Inferior parietal cortex (tissue), 1 donor: ENCODE measurements at regions not wholly inside any gene's neighbourhood (a gene's known extent, or its start where the extent isn't known, plus 50 kb on each side); places are given as distances from the start of the nearest gene placed in this dataset.
"Not testable (repeated sequence)": the region's sequence is repeated elsewhere in the genome, so short reads cannot be mapped to it uniquely, and the experiment has no call there.

ENCODE experiments used
- DNase-seq: peaks from one replicate; pipeline ENCODE4 v3.0.0-alpha.2; 2016; ENCODE audit errors: extremely low spot score

DNA sequence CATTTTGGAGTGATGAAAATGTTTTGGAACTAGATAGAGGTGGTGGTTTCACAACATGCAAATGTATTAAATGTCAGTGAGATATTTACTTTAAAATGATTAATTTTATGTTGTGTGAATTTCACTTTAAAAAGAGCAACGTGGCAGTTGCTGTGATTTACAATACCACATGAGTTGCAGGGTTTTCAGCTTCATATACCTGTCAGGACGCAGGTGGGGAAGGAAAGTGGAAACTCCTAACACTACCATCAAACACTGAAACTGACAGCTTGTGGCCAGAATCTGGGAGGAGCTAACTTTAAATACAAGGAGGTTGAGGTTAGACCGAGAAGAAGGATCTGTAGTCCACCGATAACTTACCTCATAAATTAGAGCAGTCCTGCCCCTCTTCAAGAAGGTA lies 168.9 kb upstream of the TMEM72 start:
- DNase-seq, result no peak

DNA sequence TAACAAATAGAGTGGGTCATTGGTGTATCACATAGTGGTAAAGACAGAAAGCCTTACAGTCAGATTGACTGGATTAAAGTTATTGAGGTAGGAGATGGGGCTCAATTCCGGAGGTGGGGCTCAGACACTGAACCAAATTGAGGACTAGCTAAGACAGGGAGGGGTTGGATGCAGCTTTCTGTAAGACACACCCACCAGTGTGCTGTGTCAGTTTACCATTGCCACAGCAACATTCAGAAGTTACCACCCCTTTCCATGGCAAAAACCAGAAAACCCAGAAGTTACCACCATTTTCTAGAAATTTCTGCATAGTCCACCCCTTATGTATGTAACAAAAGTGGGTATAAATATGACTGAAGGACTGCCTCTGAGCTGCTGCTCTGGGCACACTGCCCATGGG lies 167.6 kb upstream of the TMEM72 start:
- no peak for DNase-seq

DNA sequence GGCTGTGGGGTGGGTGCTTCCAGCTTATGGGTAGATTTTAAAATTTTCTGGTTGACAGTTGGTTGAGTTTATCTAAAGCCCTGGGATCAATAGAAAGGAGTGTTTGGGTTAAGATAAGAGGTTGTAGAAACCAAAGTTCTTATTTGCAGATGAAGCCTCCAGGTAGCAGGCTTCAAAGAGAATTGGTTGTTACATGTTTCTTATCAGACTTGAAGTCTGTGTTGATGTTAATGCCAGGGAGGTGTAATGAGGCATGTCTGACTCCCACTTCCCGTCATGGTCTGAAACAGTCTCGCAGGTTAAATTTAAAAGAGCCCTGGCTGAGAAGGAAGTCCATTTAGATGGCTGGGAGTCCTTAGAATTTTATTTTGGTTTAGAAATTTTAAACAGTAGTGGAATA lies 165.2 kb upstream of the TMEM72 start:
- no peak for DNase-seq

DNA sequence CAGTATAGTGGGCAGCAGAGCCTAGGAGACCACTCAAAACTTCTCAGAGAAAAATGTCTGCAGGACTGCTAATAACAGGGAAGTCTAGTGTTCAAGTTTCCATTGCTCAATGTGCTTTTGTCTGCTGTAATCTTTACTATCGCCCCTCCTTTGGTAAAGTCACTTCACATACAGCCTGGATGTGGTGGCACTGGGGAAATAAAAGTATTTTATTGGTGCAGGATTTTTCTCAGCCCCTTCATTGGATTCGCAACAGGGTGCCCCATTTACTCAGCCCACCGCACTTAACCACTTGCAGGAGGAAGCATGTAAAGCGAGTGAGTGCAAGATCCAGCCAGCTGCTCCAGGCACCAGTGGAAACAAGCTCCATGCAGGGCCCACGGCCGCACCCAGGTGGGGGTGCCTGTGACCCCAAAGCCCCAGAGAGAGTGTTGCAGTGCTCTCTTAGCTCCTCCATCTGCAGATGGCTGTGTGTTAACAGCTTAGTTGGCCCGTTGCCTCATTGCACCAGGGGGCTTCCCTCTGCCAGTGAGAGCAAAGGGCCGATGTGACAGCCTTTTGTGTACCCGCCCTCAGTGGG lies 163.5 kb upstream of the TMEM72 start:
- DNase-seq, result no peak

DNA sequence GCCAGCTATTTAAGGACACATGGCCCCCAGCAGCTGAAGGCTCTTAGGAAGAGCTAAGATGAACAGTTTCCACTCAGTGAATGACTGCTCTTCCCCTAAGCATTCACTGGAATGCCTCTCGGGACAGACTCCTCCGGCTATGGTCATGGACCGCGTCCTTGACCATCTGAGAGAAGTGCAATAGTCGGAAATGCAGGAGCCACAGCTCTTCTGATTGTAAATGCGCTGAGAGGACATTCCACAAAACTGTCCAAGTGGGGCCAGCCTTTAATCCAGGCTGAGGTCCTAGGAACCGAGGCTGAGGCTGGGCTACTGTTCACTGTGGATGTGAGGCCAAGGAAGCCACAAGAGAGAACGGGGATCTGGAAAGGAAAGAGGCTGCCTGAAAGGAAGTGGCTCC lies 162.0 kb upstream of the TMEM72 start:
- no peak for DNase-seq

DNA sequence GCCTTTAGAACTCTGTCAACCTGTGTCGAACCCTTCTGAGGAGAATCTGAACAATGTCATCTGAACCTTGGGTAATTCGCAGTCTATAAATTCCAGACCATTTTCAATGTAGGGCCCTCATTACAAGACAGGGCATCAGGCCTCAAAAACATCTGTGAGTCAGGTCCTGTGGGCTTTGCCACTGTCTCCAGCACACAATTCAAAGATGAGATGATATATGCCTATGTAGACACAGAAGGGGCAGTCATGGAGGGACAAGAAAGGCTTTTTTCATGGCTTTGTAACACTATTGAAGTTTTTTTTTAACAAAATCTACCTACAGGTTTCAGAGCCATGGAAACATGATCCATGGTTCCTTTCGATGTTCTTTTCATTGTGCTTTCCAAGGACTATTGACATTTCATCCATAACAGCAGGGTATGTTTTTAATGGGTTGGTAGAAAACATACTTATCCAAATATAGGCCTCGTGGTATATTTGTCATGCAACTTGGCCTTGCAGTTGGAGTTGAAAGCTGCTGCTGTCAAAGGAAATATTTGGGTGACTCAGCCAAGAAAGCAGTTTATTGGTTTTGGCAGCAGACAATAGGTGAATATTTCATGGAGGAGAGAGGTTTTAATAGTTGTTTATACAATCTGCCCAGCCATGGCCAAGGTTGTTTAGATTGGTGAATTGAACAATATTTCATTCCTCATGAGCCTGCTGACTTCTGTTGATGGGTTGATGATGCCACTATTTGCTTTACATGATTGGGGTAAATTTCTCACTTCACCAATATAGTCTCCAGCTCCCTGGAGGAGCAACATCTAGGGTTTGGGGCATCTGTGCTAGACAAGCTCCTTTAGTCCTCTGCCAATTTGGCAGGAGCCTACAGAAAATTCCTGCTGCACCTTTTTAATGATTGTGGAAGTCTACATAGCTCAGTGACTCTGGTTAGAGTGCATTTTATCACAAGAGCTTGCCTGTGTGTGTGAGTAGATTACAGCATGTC lies 158.4 kb upstream of the TMEM72 start:
- no peak for DNase-seq

DNA sequence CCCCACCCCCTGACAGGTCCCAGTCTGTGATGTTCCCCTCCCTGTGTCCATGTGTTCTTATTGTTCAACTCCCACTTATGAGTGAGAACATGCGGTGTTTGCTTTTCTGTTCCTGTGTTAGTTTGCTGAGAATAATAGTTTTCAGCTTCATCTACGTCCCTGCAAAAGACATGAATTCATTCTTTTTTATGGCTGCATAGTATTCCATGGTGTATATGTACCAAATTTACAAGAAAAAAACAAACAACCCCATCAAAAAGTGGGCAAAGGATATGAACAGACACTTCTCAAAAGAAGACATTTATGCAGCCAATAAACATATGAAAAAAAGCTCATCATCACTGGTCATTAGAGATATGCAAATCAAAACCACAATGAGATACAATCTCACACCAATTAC lies 156.8 kb upstream of the TMEM72 start:
- DNase-seq, result not testable (repeated sequence)

DNA sequence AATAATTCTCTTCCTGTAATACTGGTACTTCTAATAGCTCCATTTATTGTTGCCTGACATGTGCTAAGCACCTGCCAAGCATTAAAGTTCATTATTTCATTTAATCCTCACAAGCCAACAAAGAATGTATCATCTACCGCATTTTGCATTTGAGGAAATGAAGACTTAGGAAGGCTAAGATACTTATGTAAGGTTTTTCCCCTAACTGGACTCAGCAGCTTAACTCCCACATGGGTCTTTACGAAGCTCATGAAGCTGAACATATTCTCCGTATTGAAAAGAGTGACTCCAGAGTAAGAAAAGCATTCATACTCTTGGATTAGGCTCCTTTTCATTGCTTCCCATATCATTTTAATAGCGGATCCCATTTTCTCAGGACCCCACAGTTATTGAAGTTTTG lies 155.7 kb upstream of the TMEM72 start:
- DNase-seq, result no peak

DNA sequence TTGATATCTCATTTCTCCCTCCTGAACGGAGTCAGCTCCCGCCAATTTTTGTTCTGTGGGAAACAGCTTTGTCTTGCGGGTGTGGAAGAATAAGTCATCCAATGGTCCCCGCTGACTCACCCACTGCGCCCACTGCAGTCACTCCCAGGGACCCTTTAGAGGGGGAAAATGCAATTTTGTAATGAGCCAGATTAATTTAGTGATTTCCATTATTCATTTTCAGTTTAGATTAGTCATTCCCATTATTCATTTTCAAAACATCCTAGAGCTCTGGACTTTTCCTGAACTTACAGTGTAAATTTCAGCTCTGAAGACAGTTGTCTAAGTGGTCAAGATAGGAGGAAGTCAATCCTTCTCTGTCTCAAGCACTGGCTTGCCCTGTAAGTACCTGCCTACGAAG lies 154.9 kb upstream of the TMEM72 start:
- DNase-seq, result no peak

DNA sequence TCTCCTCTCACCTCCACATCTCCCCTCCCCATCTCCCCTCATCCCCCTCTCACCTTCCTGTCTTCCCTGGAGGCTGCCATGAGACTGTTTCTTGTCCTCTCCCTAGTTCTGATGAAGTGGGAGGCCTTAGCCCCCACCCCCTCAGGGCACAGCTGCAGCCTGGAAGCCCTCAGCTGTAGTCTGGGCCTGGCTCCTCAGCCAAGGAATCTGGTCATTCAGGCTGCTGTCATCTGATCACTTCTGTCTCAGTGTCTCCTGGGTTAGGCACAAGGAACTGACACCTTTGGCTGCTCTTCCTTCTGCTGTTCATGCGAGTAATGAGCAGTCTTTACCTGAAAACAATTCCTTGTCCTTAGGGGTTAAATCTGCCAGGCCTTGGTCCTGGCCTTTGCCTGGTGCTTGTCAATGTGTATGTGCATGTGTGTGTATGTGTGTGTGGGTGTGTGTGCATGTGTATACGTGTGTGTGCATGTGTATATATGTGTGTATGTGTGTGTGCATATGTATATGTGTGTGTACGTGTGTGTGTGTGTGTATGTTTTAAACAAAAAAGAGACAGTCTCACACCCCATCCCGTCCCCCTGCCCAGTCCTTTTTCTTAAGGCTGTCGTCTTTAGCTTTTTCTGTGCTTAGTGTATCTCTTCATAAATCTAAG lies 153.5 kb upstream of the TMEM72 start:
- DNase-seq, result no peak

DNA sequence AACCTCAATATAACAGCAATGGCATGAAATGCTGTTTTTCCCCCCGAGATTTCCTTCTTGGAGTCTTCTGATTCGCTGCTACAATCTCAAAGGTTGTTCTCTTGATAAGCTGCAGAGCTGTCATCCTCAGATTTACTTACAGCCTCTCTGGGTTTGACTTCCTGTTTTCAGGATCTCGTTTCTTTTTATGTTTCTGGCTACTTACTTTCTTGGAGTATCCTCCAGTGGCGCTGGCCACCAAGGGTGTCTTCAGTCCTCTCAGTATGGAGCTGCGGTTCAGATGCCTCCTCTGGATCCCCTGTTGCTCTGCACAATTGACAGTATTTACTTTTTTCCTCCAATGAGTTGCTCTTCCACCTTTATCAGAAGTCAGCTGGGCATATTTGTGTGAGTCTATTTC lies 152.0 kb upstream of the TMEM72 start:
- DNase-seq, result no peak

DNA sequence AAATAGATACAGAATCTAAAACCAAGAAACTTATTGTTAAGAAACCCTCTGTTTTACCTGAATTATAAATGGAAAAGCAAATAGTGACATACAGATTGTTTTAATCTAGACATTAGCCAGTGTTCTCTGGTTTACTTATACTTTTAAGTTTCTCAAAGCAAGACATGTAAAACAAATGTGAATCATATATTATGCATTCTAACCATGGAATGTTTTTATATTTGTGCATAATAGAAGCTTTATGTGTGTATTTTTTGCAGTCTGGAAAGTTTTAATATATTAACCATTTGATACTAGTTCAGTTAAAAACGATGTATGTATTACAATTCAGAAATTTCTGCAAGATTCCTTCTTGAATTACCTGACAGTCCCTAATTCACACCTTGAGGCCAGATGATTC lies 150.6 kb upstream of the TMEM72 start:
- DNase-seq, result no peak

DNA sequence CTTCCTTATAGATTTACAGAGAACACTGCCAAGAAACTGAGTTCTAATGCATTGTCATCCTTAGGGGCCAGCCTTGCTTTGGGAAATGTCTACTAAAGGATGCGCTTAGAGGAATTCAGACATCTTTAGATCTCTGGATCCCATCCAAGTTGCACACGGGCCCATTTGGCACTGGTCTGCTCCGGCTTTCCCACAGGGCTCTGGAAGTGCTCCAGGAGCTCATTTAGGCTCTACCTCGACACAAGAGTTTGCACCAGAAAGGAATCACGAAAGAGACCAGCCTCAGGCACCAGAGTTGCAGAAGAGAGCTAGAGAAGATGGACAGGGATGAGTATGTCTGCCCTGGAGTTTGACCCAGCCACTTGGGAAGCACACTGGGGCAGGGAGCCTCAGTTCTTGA lies 150.1 kb upstream of the TMEM72 start:
- DNase-seq, result no peak

DNA sequence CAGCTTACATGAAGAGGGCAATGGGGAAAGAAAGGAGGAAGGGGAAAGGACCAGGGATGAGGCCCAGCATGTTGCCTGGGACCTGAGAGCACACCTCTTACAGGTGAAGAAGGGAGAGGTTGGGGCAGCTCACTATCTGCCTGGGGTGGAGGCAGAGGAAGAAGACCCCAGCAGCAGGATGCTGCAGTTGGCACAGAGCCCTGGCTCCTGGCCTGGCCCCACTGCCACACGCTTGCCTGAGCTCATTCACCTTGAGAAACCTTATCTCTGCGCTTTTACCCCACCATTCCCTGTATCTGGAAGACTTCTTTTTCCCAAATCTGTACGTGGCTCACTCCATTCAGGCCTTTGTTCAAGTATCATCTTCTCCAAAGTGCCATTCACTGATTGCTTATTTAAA lies 147.8 kb upstream of the TMEM72 start:
- DNase-seq, result no peak

DNA sequence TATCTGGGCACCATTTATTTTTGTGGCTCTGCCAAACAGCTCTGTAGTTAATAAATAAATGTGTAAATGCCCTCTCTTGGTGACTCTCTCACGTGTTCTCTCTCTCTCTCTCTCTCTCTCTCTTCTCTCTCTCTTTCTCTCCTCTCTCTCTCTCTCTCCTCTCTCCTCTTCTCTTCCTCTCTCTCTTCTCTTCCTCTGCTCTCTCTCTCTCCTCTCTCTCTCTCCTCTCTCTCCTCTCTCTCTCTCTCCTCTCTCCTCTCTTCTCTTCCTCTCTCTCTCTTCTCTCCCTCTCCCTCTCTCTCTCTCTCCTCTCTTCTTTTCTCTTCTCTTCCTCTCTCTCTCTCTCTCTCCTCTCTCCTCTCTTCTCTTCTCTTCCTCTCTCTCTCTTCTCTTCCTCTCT lies 145.8 kb upstream of the TMEM72 start:
- DNase-seq, result no peak

DNA sequence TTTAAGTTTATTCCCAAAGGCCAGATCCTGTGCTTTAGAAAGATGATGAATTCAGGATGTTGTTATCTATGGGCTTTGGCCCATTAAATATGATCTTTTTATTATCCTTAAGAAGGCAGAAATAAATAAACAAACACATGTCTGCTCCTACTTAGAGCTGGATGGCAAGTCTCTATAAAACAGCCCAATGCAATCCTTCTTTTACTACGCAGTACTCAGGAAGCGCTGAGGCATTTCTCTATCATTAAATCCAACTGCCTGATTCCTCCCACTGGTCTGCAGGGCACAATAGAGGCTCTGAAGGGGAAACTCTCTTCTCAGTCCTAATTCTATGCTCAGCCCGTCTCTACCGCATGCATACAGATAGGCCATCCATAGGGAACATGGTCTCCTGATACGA lies 144.5 kb upstream of the TMEM72 start:
- DNase-seq, result no peak

DNA sequence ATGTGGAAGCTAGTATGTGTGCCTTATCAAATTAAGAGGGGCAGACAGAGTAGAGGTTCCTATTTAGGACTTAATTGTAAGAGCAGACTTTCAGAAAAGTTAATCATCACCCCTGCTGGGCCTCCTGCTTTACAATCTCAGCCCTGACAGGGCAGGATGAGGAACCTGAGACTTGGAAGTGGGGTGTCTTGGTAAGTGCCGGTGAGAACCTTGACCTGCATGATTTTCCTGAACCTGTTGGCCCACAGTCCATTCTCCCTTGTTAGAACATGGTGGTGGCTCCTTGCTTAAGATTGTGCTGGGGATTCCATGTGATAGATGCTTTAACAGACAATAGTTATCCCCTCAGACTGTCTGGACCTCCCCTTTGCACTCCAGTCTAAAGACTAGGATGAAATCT lies 141.7 kb upstream of the TMEM72 start:
- DNase-seq, result no peak

DNA sequence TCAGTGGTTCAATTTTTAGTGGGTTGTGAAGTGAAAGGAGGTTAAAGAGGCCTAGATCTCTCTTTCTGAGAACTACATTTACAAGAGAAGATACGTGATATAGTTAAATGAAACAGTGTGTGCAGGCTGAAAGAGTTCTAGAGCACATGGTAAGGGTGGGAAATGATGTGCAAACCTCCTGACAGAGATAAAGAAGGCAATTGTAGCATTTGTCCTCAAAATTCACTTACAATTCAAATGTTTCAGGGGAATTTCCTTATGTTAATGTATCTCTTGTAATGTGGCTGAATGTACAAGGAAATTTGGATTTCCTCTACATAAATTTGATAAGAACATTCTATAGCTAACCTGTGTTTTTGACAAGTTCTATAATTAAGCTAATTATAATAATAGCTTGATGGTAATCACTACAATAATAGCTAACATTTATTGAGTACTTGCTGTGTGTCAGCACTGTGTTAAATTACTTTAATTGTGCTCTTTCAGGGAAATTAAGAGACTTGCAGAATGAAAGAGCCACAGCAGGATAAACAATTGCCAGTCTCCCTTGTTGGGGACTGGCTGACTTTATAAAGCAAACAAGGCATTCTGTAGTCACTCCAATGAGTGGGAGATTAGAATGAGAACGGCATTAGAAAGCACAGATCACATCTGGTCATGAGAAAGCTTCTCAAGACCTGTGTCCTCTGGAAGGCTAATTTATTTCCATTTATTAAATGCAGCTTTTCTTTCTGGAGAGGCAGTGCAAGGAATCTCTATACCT lies 139.7 kb upstream of the TMEM72 start:
- DNase-seq, result no peak

DNA sequence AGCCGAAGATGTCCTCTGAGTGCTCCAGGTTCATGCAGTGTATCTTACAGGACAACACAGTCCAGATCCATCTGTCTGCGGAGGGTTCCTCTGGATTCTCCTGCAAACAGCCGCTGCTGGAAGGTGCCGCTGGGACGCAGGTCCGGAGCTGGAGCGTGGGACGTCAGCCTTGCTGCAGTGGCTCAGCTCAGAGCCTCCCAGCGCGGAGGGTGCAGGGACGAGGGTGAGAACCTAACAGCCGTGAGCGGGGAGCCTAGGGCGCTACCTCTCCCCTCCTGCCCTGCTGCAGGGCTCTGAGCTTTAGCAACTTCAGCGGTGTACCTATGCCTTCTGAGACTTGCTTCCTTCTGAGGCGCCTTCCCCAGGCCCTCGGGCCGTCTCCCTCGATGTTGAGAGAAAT lies 137.6 kb upstream of the TMEM72 start:
- DNase-seq, result no peak

DNA sequence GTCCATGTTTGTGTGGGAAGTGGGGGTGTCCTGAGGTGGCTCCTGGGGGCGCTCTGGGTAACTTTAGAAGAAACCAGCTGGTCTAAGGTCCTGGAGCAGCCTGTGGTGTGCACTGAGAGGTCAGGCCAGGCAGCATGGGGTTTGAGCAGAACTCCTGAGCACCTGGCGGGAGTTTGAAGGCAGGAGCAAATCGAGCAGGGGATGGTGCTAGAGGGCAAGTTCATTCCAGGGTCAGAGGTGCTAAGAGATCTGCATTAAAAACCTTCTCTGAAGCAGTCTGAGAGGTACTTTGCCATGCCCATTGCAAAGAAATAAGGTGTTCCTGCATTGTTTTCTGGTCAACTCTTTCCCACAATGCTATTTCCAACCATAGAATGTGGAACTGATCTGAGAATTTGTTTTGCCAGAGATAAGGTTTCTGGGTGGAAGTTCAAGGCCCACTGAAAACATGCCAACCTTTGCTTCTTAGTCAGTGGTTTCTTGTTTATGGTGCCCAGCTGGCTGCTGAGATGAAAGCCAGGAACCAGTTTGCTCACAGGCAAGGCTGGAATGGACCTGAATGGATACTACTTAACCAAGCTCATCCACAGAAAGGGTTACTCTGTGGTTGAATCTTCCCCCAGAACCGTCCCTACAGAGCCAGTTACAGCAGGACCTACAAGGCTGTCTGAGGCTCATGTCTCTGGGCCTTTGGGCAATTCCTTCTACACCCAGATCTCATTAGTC lies 136.3 kb upstream of the TMEM72 start:
- no peak for DNase-seq

DNA sequence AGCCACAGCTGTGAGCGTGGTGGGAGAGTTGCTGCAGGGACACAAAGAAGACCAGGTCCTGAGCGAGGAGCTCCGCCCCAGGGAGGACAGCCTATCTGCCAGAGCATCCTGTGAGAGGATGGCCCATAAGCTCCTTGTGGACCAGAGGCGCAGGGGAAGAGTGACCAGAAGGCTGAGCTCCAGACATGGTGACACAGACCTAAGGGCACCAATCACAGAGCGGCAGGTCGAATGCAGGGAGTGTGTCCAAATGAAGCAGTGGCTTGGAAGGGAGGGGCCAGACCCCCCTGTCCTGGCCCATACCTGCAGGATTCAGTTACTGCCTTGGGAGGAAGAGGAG lies 135.8 kb upstream of the TMEM72 start:
- no peak for DNase-seq

DNA sequence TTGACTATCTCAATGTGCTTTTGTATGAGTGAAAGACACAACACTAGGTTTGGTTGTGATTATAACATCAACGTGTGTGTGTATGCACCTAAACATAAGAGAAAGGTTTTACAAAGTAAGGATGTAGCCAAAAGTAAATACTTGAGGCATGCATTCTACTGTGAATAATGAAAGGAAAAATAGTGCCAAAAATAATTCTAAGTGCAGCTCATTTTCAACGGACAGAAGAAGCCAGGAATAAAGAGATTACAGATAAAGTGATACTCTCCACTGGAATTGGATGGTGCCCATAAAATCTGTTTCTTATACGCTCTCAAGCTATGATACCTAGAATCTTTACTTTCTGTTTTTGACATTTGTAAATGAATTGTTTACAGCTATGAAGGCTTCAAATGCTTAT lies 135.0 kb upstream of the TMEM72 start:
- no peak for DNase-seq
